HG03558 (cell line): ENCODE measurements at regions not wholly inside any gene's neighbourhood (a gene's known extent, or its start where the extent isn't known, plus 50 kb on each side); places are given as distances from the start of the nearest gene placed in this dataset.
"Not testable (repeated sequence)": the region's sequence is repeated elsewhere in the genome, so short reads cannot be mapped to it uniquely, and the experiment has no call there.

Source experiments
- ATAC-seq: cut with Tn5 transposase; IDR thresholded peaks from one replicate; pipeline ENCODE4 v1.9.1; 2021; ENCODE audit warnings: moderate number of reproducible peaks; ENCODE audit not compliant: unreplicated experiment; ENCODE audit errors: extremely low read depth

DNA sequence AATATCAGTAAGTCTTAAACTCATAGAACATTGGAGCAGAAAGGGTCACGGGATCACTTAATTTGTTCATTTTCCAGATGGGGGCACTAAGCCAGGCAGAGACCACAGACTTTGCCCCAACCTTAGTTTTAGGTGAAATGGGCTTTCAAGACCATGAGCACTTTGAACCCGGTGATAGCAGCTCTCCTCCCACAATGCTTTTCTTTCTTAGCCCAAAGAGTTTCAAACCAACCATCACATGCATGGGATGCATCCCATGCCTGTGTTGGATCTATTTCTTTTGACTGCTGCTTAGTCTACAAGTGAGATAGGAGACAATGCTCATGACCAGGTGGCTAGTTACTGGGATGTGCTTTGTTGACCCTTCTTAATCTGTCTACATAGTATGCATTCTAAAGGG, 240.6 kb downstream of the NUF2 start:
- ATAC-seq, result no peak

DNA sequence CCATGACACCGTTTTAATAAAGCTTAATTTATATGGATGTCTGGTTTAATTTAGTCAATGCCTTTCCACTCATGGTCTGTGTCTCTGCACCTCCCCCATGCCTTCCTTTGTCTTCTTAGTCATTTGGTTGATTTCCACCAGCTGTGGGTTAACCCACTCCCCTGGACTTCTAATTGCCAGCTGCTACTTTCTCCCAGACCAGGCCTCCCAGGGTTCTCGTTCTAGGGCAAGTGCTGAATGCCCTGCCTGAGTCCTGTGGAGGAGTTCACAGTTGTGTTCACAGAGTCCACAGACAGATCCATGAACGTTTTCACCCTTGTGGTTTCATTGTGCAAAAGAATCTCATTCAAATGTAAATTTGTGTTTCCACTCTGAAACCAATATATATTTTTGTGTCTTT, 243.4 kb downstream of the NUF2 start:
- ATAC-seq, result no peak

DNA sequence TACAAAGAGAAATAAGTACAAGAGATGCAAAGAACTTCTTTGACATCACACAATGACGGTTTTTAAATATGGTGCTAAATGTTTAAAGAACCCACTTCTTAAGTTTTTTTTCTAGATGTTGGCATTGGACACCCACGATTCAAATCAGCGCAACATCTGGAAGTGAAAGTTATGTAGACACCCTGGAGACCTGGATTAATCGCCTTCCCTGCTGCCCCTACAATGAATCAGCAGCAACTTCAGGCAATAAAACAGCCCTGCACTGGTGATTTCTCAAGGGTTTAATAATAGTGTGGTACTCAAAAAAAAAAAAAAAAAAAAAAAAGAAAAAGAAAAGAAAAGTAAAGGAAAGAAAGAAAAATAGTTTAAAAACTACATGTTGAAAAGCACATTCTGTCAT, 248.3 kb downstream of the NUF2 start:
- ATAC-seq, result no peak

DNA sequence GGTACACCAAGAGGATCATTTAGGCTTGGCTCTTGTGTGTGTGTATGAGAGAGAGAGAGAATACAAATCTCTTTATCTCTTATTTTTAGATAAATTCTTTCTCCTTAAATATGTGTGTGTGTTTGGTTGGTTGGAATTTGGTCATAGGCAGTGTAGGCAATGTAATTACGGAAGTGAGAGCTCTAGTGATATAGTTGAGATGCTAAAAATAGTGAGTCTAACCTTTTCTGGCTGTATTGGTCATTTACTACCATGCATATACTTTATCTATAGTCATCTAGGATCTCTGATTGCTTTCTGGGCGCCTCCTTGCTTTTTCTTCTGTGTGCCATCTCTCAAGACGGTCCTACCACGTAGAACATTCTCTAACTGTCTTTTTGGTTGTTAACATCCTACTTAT, 250.2 kb downstream of the NUF2 start:
- ATAC-seq, result no peak

DNA sequence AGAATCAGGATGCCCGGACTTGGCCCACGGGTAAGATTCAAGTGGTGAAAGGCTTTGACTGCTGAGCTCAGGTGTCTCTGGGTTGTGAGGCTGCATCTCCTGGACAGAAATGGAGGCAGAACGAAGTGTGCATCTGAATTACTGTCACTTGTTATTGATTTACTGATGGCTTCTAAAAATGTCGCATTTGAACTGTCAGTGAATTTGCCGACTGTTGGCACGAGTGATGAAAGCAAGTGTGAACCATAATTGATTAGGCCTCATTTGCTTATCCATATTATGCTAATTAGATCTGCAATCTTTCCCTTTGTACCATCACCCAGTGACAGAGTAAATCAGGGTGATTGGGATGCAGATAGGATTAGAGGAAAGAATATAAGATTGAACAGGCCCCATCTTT, 252.4 kb downstream of the NUF2 start:
- ATAC-seq, result no peak

DNA sequence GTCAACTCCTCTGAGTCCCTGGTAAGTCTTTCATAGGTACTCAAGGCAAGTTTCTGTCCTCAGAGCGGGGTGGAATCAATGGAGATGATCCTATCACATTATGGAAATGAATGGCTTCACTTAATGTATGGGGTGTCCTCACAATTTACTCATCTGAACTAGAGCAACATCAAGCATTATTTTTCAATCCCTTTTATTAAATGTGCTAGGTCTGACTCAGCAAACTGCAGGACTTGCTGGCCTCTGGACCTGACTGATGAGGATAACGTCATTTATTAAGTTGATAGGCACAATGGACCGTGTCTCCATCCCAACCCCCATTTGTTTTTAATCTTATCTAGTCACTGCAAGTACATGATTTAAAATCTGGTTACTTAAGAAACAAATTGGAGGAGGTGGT, 259.2 kb downstream of the NUF2 start:
- no peak for ATAC-seq

DNA sequence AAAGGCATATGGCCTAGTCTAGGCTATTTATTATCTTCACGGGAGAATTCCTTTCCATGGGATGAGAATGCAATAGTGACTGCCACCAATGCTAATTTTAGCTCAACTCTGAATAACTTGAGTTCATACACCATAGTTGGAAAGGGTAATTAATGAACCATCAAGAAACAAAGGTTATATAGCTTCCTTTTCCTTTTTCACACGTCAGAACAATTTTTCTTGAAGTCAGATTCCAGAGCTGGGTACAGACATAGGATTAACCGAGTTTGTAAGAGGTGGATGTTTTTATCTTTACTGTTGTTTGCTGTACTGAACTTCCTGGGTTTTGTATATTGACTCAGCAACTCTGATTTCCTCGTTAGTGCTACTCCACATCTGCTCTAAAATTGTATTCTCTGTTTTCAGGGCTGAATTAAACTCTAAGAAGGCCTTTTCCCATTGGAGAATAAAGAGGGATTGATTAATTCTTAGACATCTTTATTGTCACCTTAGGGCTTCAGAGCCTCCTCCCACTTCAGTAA, 262.0 kb downstream of the NUF2 start:
- no peak for ATAC-seq

DNA sequence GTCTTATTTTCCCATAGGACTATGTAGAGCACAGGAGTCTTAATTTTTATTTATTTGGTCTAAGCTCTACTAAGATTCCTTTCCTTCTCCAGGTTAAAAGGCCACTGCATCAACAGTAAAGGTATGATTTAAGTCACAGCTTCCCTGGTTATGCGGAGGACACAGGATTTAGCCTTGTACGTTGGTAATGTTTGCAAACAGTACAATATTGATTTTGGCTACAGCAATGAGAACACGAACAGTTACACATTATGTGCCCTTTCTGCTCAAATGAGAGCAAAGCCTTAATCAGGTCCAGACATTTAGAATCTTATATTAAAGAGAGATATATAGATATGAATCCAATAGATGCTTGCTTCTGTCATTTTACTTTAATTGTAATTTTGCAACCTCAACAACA, 264.0 kb downstream of the NUF2 start:
- ATAC-seq, result no peak

DNA sequence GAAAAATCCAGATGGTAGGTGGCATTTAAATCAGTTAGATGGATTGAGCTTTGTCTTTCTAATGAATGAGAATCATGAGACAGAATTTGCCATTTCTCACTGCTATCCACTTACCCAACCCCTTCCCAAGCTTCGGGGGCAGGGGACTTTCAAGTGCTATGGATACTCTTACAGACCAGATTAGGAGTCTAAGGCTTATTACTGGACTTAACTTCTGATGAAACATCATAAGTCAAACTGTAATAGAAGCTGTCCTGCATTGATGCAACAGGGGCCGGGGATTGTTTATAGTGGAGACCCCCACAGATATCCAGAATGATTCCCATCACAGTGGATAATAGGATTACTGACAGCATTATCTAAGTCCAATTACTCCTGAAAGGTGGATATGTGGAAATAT, 267.0 kb downstream of the NUF2 start:
- ATAC-seq, result no peak

DNA sequence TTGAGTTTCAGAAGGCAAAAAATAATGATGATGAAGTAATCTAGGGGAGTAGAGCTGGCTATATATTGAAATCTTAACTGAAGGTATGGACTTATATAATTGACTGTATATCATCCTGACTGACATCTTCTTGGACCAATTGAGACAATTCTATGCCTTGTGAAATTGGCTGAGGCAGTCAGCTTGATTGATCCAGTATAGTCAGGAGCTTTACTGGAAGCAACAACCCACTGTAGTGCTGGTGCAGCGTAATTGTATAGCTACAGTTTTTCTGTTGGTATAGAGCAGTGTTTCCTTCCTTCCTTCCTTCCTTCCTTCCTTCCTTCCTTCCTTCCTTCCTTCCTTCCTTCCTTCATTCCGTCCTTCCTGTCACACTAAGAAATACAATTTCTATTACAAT, 268.0 kb downstream of the NUF2 start:
- ATAC-seq, result no peak

DNA sequence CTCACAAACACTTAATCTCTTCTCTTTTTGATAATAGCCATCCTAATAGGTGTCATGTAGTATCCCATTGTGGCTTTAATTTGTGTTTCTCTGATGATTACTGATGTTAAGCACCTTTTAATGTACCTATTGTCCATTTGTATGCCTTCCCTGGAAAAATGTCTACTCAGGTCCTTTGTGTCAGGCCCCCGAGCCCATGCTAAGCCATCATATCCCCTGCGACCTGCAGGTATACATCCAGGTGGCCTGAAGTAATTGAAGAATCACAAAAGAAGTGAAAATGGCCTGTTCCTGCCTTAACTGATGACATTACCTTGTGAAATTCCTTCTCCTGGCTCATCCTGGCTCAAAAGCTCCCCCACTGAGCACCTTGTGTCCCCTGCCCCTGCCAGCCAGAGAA, 269.4 kb downstream of the NUF2 start:
- ATAC-seq, result not testable (repeated sequence)

DNA sequence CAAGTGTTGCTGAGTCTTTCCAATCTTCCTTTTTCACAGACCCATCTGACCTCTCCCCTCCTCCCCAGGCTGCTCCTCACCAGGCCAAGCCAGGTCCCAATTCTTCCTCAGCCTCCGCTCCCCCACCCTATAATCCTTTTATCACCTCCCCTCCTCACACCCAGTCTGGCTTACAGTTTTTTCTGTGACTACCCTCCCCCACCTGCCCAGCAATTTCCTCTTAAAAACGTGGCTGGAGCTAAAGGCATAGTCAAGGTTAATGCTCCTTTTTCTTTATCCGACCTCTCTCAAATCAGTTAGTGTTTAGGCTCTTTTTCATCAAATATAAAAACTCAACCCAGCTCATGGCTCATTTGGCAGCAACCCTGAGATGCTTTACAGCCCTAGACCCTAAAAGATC, 270.9 kb downstream of the NUF2 start:
- ATAC-seq, result not testable (repeated sequence)

DNA sequence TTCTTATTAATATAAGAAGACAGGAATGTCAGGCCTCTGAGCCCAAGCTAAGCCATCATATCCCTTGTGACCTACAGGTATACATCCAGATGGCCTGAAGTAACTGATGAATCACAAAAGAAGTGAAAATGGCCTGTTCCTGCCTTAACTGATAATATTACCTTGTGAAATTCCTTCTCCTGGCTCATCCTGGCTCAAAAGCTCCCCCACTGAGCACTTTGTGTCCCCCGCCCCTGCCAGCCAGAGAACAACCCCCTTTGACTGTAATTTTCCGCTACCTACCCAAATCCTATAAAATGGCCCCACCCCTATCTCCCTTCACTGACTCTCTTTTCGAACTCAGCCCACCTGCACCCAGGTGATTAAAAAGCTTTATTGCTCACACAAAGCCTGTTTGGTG, 274.4 kb downstream of the NUF2 start:
- not testable (repeated sequence) for ATAC-seq

DNA sequence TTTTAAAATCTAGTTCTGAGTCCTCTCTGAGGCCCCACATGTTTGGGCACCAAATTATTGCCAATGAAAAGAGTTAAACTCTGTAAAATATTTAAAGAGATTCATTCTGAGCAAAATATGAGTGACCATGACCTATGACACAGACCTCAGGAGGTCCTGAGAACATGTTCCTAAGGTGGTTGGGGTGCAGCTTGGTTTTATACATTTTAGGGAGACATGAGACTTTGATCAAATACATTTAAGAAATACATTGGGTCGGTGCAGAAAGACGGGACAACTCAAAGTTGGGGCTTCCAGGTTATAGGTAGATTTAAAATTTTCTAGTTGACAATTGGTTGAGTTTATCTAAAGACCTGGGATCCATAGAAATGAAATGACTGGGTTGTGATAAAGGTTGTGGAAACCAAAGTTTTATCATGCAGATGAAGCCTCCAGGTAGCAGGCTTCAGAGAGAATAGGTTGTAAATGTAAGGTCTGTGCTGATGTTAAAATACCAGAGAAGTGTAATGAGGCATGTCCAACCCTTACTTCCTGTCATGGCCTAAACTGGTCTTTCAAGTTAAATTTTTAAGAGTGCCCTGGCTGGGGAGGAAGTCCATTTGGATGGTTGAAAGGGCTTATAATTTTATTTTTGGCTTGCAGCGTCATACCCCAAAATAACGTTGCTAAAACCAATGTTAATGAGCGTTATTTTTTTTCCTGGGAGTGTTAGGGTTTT, 274.9 kb downstream of the NUF2 start:
- no peak for ATAC-seq

DNA sequence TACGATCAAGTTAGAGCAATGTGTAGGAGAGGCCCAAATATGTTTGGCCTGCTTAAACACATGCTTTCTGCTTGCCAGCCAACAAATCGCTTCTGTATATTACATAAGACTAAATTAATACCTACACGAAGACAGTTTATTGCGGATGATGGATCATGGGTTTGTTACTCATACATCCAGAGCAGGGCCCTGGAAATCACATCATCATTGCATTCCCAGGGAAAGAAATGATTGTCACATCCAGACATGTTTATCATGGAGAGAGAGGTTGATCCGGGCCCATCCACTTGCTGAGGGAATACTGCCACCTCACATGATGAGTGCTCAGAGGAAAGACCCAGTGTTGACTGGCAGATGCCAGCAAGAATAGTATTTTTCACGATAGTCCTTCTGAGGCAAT, 282.6 kb downstream of the NUF2 start:
- ATAC-seq, result no peak

DNA sequence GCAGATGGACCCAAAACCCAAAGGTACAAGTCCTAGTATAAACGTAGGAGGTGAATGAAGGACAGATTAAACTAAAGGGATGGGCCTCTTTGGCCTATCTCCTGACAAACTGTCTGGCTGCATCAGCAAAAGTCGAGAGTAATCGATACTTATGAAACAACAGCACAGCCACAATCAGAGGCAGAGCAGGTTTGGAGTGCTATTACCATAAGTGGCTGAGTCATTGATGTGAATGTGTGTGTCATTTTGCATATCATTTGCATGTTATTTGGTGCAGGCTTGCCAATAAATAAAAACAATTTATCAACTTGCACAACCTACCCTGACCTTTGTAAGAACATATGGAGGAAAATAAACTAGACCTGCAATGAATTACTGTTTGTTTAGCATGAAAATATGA, 283.1 kb downstream of the NUF2 start:
- ATAC-seq, result no peak

DNA sequence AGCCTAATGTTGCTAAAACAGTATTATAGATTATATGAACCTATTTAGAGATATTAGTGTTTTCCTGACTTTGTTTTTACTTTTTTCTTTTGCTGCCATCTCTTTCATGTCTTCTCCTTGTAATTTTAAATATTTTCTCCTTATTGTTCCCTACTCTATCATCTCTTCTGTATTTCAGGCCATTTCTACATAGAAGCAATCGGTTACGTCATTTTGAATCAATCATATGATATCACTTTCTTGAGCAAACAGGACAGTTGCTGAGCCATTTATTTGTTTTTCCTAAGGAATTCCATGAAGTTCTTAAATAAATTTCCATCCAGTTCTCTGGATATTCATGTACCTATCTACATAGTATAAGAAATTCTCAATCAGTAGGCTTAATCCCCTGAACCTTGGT, 287.2 kb downstream of the NUF2 start:
- no peak for ATAC-seq

DNA sequence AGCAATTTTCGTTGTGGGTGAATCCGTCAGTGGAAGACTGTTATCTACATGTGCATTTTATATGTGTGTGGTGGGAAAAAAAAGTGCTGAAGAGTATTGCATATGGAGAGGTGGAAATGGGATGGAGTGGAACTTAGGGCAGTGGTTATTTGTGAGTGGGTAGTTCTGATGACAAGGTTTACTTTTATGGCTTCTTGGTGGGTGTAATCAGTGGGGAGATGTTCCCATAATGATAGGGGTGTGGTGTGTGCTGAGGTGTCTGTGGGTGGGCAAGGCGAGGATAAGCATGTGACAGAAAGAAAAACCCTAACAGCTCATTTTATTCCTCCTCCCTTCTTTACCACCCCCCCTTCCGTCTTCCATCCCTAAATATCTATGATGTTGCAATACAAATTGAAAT, 288.1 kb downstream of the NUF2 start:
- ATAC-seq, result no peak

DNA sequence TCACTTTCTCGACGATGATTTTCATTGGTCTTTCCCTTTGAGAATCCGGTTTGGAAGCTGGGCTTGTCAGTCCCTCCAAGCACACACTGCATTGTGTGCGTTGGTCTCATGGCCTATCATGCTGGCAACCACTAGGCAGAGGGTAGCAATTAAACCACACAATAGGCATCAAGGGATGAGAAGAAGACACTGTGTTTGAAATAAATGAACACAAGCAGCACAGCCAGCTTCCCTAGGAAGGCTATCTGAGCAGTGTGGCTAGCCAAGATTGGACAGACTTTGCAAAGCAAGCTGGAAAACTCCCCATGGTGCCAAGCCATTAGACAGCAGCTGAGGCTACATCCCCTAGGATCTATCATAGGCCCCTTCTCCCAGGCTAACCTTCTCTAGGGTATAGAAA, 288.7 kb downstream of the NUF2 start:
- ATAC-seq, result no peak

DNA sequence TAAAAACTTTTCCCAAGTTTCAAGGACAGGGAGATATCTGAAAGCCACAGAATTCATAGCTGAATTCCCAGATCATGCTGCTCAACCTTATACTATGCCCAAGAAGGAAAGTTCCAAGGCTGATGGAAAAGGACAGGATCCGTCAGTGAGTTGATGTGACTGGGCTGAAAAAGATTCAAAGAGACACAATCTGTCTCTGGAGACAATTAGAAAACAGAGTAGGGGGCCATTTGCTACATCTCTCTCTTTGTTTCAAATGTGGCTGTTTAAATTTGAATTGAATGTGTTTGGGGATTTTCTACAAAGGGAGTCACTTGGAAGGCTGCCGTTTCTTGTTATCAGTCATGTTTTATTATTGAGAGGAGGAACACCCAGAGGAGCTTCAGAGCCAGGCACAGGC, 292.6 kb downstream of the NUF2 start:
- no peak for ATAC-seq

DNA sequence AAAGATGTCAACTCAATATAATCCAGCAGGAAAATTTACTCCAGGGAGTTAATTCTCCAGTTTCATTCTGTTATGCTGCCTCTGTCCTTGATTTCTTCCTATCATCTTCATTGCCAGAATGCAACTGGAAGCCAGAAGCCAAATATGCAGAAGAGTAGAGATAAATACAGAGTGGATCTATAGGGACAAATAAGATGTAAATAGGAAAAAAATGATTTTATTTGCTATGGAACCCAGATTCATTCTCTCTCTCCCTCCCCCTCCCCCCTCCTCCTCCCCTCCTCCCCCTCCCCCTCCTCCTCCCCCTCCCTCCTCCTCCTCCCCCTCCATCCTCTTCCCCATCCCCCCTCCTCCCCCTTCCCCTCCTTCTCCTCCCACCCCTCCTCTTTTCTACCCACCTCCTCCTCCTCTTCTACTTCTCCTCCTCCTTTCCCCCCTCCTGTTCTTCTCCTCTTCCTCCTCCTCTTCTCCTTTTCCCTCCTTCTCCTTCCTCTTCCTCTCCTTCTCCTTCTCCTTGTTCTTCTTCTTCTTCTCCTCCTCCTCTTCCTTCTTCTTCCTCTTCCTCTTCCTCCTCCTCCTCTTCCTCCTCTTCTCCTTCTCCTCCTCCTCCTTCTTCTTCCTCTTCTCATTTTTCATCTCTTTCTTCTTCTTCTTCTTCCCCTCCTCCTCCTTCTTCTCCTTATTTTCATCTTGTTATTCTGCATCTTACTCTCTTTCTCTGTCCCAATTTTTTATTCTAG, 306.4 kb downstream of the NUF2 start:
- no peak for ATAC-seq

DNA sequence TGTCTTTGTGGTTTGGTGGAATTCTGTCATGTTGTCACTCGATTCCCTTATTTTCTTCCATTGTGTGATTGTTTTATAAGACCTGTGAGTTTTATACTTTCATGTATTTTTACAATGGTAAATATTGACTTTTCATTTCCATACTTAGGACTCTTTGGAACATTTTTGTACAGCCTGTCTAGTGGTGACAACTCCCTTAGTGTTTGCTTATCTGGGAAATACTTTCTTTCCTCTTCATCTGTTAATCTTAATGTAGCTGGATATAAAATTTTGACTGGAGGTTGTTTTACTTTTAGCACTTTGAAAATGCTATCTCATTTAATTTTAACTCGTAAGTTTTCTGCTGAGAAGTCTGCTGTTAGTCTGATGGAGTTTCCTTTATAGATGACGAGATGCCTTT, 310.5 kb downstream of the NUF2 start:
- ATAC-seq, result no peak
